ENCODE measurements at regions not wholly inside any gene's neighbourhood (a gene's known extent, or its start where the extent isn't known, plus 50 kb on each side); places are given as distances from the start of the nearest gene placed in this dataset.
"Not testable (repeated sequence)": the region's sequence is repeated elsewhere in the genome, so short reads cannot be mapped to it uniquely, and the experiment has no call there.

GRCh38 chr7:58091063-58091462, 641.1 kb downstream of the ZNF716 start:
- H3K9me3 Mint-ChIP-seq, result peaks cover 24 to 56% (median 46%) of the 10 kb centered on the region in 7 donors
- H3K4me3 ChIP-seq (replicated peaks in 1 of 3; ENCODE audit: low read depth in 2 of 3, low read length in 3 of 3); H3K4me3 Mint-ChIP-seq; H3K4me2 ChIP-seq (replicated peaks; ENCODE audit: extremely low read depth, low read length, poor library complexity, severe bottlenecking); H3K27ac Mint-ChIP-seq; H3K9ac ChIP-seq (ENCODE audit: insufficient read depth, low read length, poor library complexity, severe bottlenecking); intact Hi-C loops (cut with micrococcal nuclease); DNase-seq; H3K4me1 Mint-ChIP-seq; H3K27me3 Mint-ChIP-seq (ENCODE audit: low read depth in 3 of 3); H3K36me3 ChIP-seq (replicated peaks in 1 of 2; ENCODE audit: control insufficient read depth in 1 of 2, insufficient read depth in 2 of 2, low read length in 2 of 2); H3K4me1 ChIP-seq (ENCODE audit: control insufficient read depth in 1 of 2, insufficient read depth in 2 of 2, low read length in 2 of 2); H3K79me2 ChIP-seq (ENCODE audit: insufficient read depth, low read length); H3K27ac ChIP-seq (ENCODE audit: low read depth in 1 of 2, low read length in 2 of 2); H2AFZ ChIP-seq (ENCODE audit: insufficient read depth, low read depth, low read length, poor library complexity, severe bottlenecking); H3K36me3 Mint-ChIP-seq; H3K27me3 ChIP-seq (ENCODE audit: control insufficient read depth in 2 of 2, insufficient read depth in 2 of 2, low read length in 2 of 2); H4K20me1 ChIP-seq (ENCODE audit: insufficient read depth, low read length): not testable (repeated sequence)
- 20% methylated on average over 1 of the region's 1 CpG for WGBS (ENCODE audit: insufficient coverage)
- H3K9me3 ChIP-seq (replicated peaks in 1 of 2; ENCODE audit: control insufficient read depth in 1 of 2, insufficient read depth in 1 of 2, low read length in 2 of 2), result peaks cover 41 to 48% of the 10 kb centered on the region in 2 donors
